Fibroblast of lung (primary cell): ENCODE measurements at regions not wholly inside any gene's neighbourhood (a gene's known extent, or its start where the extent isn't known, plus 50 kb on each side); places are given as distances from the start of the nearest gene placed in this dataset.
A peak's percentile ranks its signal among the peaks of the same experiment; 100 is the strongest.

ENCODE experiments used
- DNase-seq, 2 donors: peaks; one replicate each; pipeline versions ENCODE4 v3.0.0 to v3.0.0-alpha.2; 2010; ENCODE audit warnings: low read depth in 2 of 2
- H2AFZ ChIP-seq: 2 replicates; pipeline ENCODE4 v1.5.1; 2012; ENCODE audit warnings: low read length, control low read depth, inconsistent platforms
- H3K27ac ChIP-seq: 2 replicates; pipeline ENCODE4 v1.5.1; 2011; ENCODE audit warnings: low read length, control low read depth; ENCODE audit not compliant: insufficient read depth
- H3K27me3 ChIP-seq: 2 replicates; pipeline ENCODE4 v1.5.1; 2011; ENCODE audit warnings: mild to moderate bottlenecking, low read length; ENCODE audit not compliant: control insufficient read depth, insufficient read depth
- H3K36me3 ChIP-seq: 2 replicates; pipeline ENCODE4 v1.5.1; 2011; ENCODE audit warnings: low read length; ENCODE audit not compliant: control insufficient read depth, insufficient read depth
- H3K4me1 ChIP-seq: 2 replicates; pipeline ENCODE4 v1.5.1; 2011; ENCODE audit warnings: low read length; ENCODE audit not compliant: control insufficient read depth, insufficient read depth; ENCODE audit errors: extremely low read depth
- H3K4me2 ChIP-seq: 2 replicates; pipeline ENCODE4 v1.5.1; 2011; ENCODE audit warnings: low read length, control low read depth; ENCODE audit not compliant: insufficient read depth; ENCODE audit errors: extremely low read depth
- H3K4me3 ChIP-seq, 4 experiments: fragments of 200-600 bp in 1 of 4; sonication (generic) in 1 of 4; replicated peaks in 1 of 4; 2 replicates each; pipeline ENCODE4 v1.5.1; 2011 to 2016; ENCODE audit warnings: low read length in 4 of 4, low read depth in 3 of 4, mild to moderate bottlenecking in 3 of 4, control low read depth in 2 of 4, inconsistent platforms in 1 of 4, mixed read lengths in 1 of 4; ENCODE audit not compliant: insufficient read depth in 1 of 4; ENCODE audit errors: control extremely low read depth in 1 of 4
- H3K79me2 ChIP-seq: 2 replicates; pipeline ENCODE4 v1.5.1; 2012; ENCODE audit warnings: mild to moderate bottlenecking, low read length, inconsistent platforms; ENCODE audit not compliant: control insufficient read depth, insufficient read depth
- H3K9ac ChIP-seq: 2 replicates; pipeline ENCODE4 v1.5.1; 2011; ENCODE audit warnings: mild to moderate bottlenecking, low read length, control low read depth; ENCODE audit not compliant: insufficient read depth
- H3K9me3 ChIP-seq: 2 replicates; pipeline ENCODE4 v1.5.1; 2012; ENCODE audit warnings: low read depth, low read length; ENCODE audit not compliant: control insufficient read depth, insufficient read depth
- H4K20me1 ChIP-seq: 2 replicates; pipeline ENCODE4 v1.5.1; 2011; ENCODE audit warnings: low read length; ENCODE audit not compliant: control insufficient read depth, insufficient read depth; ENCODE audit errors: extremely low read depth
- EZH2 ChIP-seq: IDR thresholded peaks from 2 replicates; pipeline ENCODE4 v1.5.1; 2012; ENCODE audit warnings: low read length, control low read depth, mild to moderate bottlenecking; ENCODE audit errors: missing control alignments
- TF ChIP-seq, protein P1 (sequence below), 2 donors: IDR thresholded peaks in 1 of 2; conservative IDR thresholded peaks in 1 of 2; 1 replicate in 1 of 2; 2 replicates in 1 of 2; pipeline ENCODE4 v1.5.1; 2011 to 2012; ENCODE audit warnings: low read length in 2 of 2, control low read depth in 1 of 2, inconsistent platforms in 1 of 2, low read depth in 1 of 2, mild to moderate bottlenecking in 1 of 2

DNA sequence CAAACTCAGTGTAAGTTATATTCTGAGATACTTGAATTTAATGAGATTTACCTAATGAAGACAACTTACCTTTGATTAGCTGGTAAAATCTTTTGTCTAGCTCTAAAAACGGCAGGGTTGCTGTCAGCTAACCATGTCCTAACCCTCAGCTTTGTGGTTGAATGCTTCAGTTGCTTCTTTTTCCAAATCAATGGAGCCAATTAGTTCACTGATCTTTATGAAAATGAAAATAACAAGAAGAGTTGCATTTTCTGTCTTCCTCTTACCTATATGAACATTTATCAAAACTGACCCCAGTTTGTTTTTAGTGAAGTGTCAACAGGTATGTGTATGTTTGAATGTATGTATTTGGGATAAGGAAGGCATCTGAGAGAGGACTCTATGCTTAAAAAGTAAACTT lies 253.1 kb upstream of the MTPN start:
- Histone ChIP-seq H3K4me2 (no peak overlapping the region), H3K27me3 (no peaks in the 10 kb centered on the region), H2AFZ (no peak overlapping the region), H3K36me3 (no peaks in the 10 kb centered on the region), H3K4me3 (no peak overlapping the region), H4K20me1 (no peaks in the 10 kb centered on the region), H3K79me2 (no peaks in the 10 kb centered on the region), H3K9me3 (no peaks in the 10 kb centered on the region), H3K4me1 (no peaks in the 10 kb centered on the region), H3K27ac (no peak overlapping the region), H3K9ac (no peak overlapping the region)
- TF ChIP-seq, protein P1, sequence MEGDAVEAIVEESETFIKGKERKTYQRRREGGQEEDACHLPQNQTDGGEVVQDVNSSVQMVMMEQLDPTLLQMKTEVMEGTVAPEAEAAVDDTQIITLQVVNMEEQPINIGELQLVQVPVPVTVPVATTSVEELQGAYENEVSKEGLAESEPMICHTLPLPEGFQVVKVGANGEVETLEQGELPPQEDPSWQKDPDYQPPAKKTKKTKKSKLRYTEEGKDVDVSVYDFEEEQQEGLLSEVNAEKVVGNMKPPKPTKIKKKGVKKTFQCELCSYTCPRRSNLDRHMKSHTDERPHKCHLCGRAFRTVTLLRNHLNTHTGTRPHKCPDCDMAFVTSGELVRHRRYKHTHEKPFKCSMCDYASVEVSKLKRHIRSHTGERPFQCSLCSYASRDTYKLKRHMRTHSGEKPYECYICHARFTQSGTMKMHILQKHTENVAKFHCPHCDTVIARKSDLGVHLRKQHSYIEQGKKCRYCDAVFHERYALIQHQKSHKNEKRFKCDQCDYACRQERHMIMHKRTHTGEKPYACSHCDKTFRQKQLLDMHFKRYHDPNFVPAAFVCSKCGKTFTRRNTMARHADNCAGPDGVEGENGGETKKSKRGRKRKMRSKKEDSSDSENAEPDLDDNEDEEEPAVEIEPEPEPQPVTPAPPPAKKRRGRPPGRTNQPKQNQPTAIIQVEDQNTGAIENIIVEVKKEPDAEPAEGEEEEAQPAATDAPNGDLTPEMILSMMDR (conservative IDR thresholded peaks at IDR 0.05 in 1 of 2, IDR thresholded peaks at IDR 0.05 in 1 of 2; ENCODE audit: low read depth in 1 of 2, low read length in 2 of 2): no peak
- no peak for TF ChIP-seq EZH2
- DNase-seq: no peak

DNA sequence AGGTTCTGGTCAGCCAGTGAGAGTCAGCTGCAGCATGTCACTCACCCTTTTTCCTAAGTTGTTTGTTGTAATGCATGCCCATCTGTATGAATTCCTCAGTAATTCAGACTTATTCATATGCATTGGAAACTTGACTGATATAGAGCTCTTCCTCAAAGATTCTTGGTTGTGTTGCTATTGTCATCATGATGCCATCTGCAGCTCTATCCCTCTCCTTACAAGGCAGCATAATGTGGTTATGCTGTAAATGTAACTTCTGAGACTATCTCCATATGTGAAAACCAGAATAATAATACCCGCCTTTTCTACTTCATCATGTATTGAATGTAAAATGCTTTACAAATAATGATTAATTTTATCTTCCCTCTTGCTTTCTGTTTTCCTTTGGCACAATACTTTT lies 252.6 kb upstream of the MTPN start:
- no peak overlapping the region for H3K27ac ChIP-seq
- H3K36me3 ChIP-seq: no peaks in the 10 kb centered on the region
- no peak overlapping the region for H3K4me3 ChIP-seq
- H3K9me3 ChIP-seq: no peaks in the 10 kb centered on the region
- DNase-seq: no peak
- no peak overlapping the region for H3K9ac ChIP-seq
- H4K20me1 ChIP-seq: no peaks in the 10 kb centered on the region
- no peak overlapping the region for H3K4me2 ChIP-seq
- H3K4me1 ChIP-seq: no peaks in the 10 kb centered on the region
- no peaks in the 10 kb centered on the region for H3K79me2 ChIP-seq
- H3K27me3 ChIP-seq: no peaks in the 10 kb centered on the region
- H2AFZ ChIP-seq: no peak overlapping the region
- TF ChIP-seq EZH2: no peak
- TF ChIP-seq, protein P1 (conservative IDR thresholded peaks at IDR 0.05 in 1 of 2, IDR thresholded peaks at IDR 0.05 in 1 of 2; ENCODE audit: low read depth in 1 of 2, low read length in 2 of 2): no peak

DNA sequence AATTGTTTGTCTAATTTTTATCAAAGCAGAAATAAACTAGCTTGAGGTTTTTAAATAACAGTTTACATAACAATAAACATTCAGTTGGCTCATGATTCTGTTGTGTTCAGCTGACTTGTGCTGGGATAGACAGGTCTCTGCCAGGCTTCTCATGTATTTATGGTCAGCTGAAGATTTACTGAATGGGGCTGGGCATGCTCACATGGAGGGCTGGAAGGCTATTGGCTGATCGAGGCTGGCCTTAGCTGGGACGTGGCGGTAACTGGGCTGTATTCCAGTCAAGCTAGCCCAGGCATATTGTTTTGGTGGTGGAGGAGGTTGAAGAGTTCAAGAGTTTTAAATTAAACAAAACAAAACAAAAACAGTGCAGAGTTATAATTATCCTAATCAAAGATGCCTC lies 251.0 kb upstream of the MTPN start:
- Histone ChIP-seq H3K9ac (no peak overlapping the region), H3K4me3 (no peak overlapping the region), H4K20me1 (no peaks in the 10 kb centered on the region), H3K27me3 (no peaks in the 10 kb centered on the region), H3K9me3 (no peaks in the 10 kb centered on the region), H2AFZ (no peak overlapping the region), H3K4me2 (no peak overlapping the region), H3K36me3 (no peaks in the 10 kb centered on the region), H3K4me1 (no peaks in the 10 kb centered on the region), H3K27ac (no peak overlapping the region), H3K79me2 (no peaks in the 10 kb centered on the region)
- peak in 1 of 2 donors; percentile 31 for DNase-seq
- TF ChIP-seq EZH2: no peak
- TF ChIP-seq, protein P1 (conservative IDR thresholded peaks at IDR 0.05 in 1 of 2, IDR thresholded peaks at IDR 0.05 in 1 of 2; ENCODE audit: low read depth in 1 of 2, low read length in 2 of 2): no peak
